Calu3 (cell line): ENCODE measurements at regions not wholly inside any gene's neighbourhood (a gene's known extent, or its start where the extent isn't known, plus 50 kb on each side); places are given as distances from the start of the nearest gene placed in this dataset.

ENCODE experiments used
- BruUV-seq: library from RNA; stranded (reverse); fragments of 400-500 nt; replicated peaks from 2 replicates; lab custom pipeline; 2021; lab: Mats Ljungman, UMichigan
- CTCF ChIA-PET: fragments of 300-600 bp; sonication (Branson Sonifier 250); formaldehyde crosslinking; loops from one replicate; lab custom pipeline; 2022; ENCODE audit warnings: antibody characterized with exemption; lab: Charles Lee
- DNase-seq: peaks from one replicate; pipeline ENCODE4 v3.0.0; 2022
- H3K27ac Mint-ChIP-seq: one replicate; pipeline ENCODE4 v1.8.0; 2022; ENCODE audit warnings: mixed read lengths; ENCODE audit not compliant: unreplicated experiment
- H3K27me3 Mint-ChIP-seq: one replicate; pipeline ENCODE4 v1.8.0; 2022; ENCODE audit warnings: mixed read lengths; ENCODE audit not compliant: unreplicated experiment
- H3K36me3 Mint-ChIP-seq: one replicate; pipeline ENCODE4 v1.8.0; 2022; ENCODE audit warnings: mild to moderate bottlenecking, moderate library complexity, mixed read lengths; ENCODE audit not compliant: insufficient read depth, unreplicated experiment
- H3K4me1 Mint-ChIP-seq: one replicate; pipeline ENCODE4 v1.8.0; 2022; ENCODE audit warnings: mild to moderate bottlenecking, low read depth, mixed read lengths; ENCODE audit not compliant: unreplicated experiment
- H3K4me3 Mint-ChIP-seq: one replicate; pipeline ENCODE4 v1.8.0; 2022; ENCODE audit warnings: mild to moderate bottlenecking, low read depth, moderate library complexity, mixed read lengths; ENCODE audit not compliant: unreplicated experiment
- H3K9me3 Mint-ChIP-seq: one replicate; pipeline ENCODE4 v1.8.0; 2022; ENCODE audit warnings: low read depth, mixed read lengths; ENCODE audit not compliant: unreplicated experiment
- intact Hi-C: fragments of 100-400 bp; cut with micrococcal nuclease; formaldehyde crosslinking; loops from one replicate; pipeline ENCODE4 v1.10.0; 2022; ENCODE audit not compliant: unreplicated experiment
- TF ChIP-seq, protein P1 (sequence below): fragments of 200-600 bp; IDR thresholded peaks from one replicate; pipeline ENCODE4 v1.8.0; 2022; ENCODE audit warnings: antibody characterized with exemption; ENCODE audit not compliant: unreplicated experiment

DNA sequence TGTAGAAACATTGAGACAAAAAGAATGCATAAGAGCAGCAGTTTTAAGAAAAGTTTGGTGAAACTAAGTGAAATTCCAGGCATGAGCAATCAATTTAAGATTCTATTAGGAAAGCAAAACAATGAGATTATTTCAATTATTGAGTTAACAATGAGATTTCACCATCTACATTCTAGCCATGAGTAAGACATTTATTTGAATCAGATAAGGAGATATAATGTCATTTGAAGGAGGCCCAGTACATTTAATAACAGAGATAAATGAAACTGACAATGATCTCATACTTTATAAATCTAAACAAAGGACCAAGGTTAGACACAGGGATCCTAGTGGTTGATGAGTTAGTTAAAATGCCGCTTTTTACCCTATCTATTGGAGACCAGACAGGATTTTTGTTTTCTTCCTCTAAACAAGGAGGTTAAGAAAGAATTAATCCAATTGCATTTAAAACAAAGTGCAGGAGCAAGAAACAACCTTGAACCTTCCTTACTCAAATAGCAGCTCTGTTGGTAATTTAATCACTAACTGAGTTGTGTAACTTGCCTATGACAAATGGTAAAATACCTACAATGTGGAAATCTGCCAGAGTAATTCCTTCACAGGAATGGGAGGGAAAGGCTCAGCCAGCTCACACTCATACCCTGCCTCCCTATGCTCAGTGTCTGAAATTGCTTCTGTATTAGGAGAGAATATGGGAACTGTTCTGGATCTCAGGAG, 103.5 kb upstream of the NR3C1 start:
- H3K27ac Mint-ChIP-seq, result peak overlapping the region; percentile 73
- intact Hi-C loops, result loop anchor here (2.0 to 10.0 kb wide), 6 partner anchors 90 to 318 kb away; no protein-coding TSS in a partner anchor
- peaks cover 46% of the 10 kb centered on the region for H3K4me1 Mint-ChIP-seq
- DNase-seq, result peak; percentile 64
- BruUV-seq, result no TSS peak
- peak overlapping the region; percentile 4 for H3K4me3 Mint-ChIP-seq
- H3K36me3 Mint-ChIP-seq, result no peaks in the 10 kb centered on the region
- no peaks in the 10 kb centered on the region for H3K27me3 Mint-ChIP-seq
- CTCF ChIA-PET, result interaction anchor here (0.8 to 1.2 kb wide), 4 partner anchors 76 to 504 kb away, joined by 3 to 8 read pairs (median 3); partner anchors contain the start of gene NR3C1
- H3K9me3 Mint-ChIP-seq, result no peaks in the 10 kb centered on the region
- TF ChIP-seq, protein P1, sequence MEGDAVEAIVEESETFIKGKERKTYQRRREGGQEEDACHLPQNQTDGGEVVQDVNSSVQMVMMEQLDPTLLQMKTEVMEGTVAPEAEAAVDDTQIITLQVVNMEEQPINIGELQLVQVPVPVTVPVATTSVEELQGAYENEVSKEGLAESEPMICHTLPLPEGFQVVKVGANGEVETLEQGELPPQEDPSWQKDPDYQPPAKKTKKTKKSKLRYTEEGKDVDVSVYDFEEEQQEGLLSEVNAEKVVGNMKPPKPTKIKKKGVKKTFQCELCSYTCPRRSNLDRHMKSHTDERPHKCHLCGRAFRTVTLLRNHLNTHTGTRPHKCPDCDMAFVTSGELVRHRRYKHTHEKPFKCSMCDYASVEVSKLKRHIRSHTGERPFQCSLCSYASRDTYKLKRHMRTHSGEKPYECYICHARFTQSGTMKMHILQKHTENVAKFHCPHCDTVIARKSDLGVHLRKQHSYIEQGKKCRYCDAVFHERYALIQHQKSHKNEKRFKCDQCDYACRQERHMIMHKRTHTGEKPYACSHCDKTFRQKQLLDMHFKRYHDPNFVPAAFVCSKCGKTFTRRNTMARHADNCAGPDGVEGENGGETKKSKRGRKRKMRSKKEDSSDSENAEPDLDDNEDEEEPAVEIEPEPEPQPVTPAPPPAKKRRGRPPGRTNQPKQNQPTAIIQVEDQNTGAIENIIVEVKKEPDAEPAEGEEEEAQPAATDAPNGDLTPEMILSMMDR, result no peak

DNA sequence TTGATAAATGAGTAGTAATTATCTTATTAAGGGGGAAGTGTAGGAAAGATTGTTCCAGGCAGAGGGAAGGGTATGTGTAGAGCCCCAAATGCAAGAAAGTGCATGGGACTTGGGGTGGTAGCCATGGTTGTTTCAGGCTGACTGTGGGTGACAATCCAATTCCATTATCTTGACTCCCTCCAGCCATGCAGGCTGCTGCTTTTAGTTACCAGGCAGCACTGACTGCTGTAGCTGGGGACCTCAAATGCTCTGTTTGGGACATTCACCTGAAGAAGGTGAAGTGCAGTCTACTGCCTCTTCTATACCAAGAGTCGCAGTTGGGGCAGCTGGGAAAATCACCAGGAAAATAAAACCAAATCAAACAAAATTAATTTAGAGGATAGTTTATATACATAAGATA, 102.4 kb upstream of the NR3C1 start:
- TF ChIP-seq, protein P1, result no peak
- no peak overlapping the region for H3K4me3 Mint-ChIP-seq
- peaks cover 46% of the 10 kb centered on the region for H3K4me1 Mint-ChIP-seq
- no peak overlapping the region for H3K27ac Mint-ChIP-seq
- BruUV-seq, result no TSS peak
- intact Hi-C loops, result loop anchor here (2.0 to 10.0 kb wide), 6 partner anchors 91 to 319 kb away; no protein-coding TSS in a partner anchor
- no peaks in the 10 kb centered on the region for H3K27me3 Mint-ChIP-seq
- CTCF ChIA-PET, result no interaction called here
- no peaks in the 10 kb centered on the region for H3K36me3 Mint-ChIP-seq
- no peak for DNase-seq
- no peaks in the 10 kb centered on the region for H3K9me3 Mint-ChIP-seq

- H3K36me3 Mint-ChIP-seq, result no peaks in the 10 kb centered on the region
- CTCF ChIA-PET, result no interaction called here
- H3K27me3 Mint-ChIP-seq, result no peaks in the 10 kb centered on the region
- no peak overlapping the region for H3K27ac Mint-ChIP-seq
- H3K9me3 Mint-ChIP-seq, result no peaks in the 10 kb centered on the region
- peaks cover 46% of the 10 kb centered on the region for H3K4me1 Mint-ChIP-seq
- TF ChIP-seq, protein P1, result no peak
- no peak overlapping the region for H3K4me3 Mint-ChIP-seq
- BruUV-seq, result no TSS peak
- DNase-seq, result no peak
- intact Hi-C loops, result loop anchor here (5.0 to 10.0 kb wide), 3 partner anchors 132 to 261 kb away; no protein-coding TSS in a partner anchor
These were observed 101.9 kb upstream of the NR3C1 start for GRCh38 chr5:143505354-143505753.

DNA sequence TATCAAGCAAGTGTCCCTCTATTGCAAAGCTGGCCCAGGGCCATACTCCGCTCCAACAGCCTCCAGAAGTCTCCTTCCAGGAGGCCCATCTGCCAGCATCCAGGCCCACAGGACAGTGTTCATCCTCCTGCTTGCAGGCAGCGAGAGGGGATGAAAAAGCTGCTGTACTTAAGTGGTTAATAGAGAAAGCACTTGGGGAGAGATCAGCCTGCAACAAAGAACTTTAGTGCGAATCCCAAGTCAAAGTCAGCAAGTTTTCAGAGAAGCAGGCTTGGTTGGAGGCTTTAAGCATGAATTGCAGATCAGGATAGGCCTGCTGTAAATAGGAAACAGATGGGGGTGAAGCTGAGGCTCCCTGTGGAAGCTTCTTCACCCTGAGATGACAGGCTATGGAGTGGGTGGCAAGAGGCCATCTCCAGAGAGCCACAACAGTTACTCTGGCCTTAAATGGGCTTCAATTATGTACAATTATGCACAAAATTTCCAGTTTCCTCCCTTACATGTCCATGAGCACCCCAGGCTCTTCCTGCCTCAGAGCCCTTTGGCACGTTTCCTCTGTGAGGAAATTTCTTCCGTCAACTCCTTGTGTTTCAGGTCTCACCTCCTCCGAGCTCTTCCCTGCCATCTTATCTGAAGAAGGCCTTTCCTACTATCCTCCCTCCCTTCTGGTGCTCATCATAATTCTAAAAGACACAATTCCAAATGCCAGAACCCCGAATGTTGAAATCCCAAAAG, 98.0 kb upstream of the NR3C1 start:
- Mint-ChIP-seq H3K36me3 (no peaks in the 10 kb centered on the region), H3K27me3 (no peaks in the 10 kb centered on the region), H3K4me1 (peaks cover 21% of the 10 kb centered on the region), H3K27ac (no peak overlapping the region), H3K4me3 (no peak overlapping the region), H3K9me3 (no peaks in the 10 kb centered on the region)
- TF ChIP-seq, protein P1, result no peak
- DNase-seq, result no peak
- no TSS peak for BruUV-seq
- intact Hi-C loops, result loop anchor here (10.0 kb wide), 2 partner anchors 163 to 257 kb away; no protein-coding TSS in a partner anchor
- CTCF ChIA-PET, result no interaction called here
